ENCODE measurements at regions not wholly inside any gene's neighbourhood (a gene's known extent, or its start where the extent isn't known, plus 50 kb on each side); places are given as distances from the start of the nearest gene placed in this dataset.

GRCh38 chr1:8109216-8109615 lies 83.1 kb upstream of the ERRFI1 start:
- Histone ChIP-seq H2BK5ac (ENCODE audit: low read depth, low read length) (no peak overlapping the region), H3K23ac (ENCODE audit: insufficient read length) (no peak overlapping the region), H4K20me1 (replicated peaks in 1 of 2; ENCODE audit: control insufficient read depth in 1 of 2, insufficient read depth in 2 of 2, low read length in 2 of 2) (no peaks in the 10 kb centered on the region), H2BK20ac (ENCODE audit: low read length) (no peak overlapping the region), H3K27me3 (replicated peaks in 1 of 4; ENCODE audit: control insufficient read depth in 3 of 4, extremely low read depth in 1 of 4, insufficient read depth in 3 of 4, low read length in 3 of 4) (no peaks in the 10 kb centered on the region), H2AFZ (ENCODE audit: low read length) (no peak overlapping the region), H4K91ac (replicated peaks; ENCODE audit: insufficient read length, low read length) (no peak overlapping the region), H4K5ac (ENCODE audit: insufficient read length, low read depth, low read length) (no peak overlapping the region), H3K18ac (ENCODE audit: extremely low read depth, low read length) (no peak overlapping the region), H3K79me1 (ENCODE audit: low read depth, low read length) (no peaks in the 10 kb centered on the region), H3K56ac (replicated peaks; ENCODE audit: insufficient read length, low read depth, low read length) (no peak overlapping the region), H3K4ac (replicated peaks; ENCODE audit: insufficient read length, low read depth, low read length) (no peak overlapping the region), H2BK12ac (ENCODE audit: low read depth, low read length) (no peak overlapping the region), H3K4me3 (ENCODE audit: extremely low read depth in 1 of 4, insufficient read depth in 2 of 4, low read depth in 3 of 4, low read length in 4 of 4) (no peak overlapping the region), H2BK120ac (replicated peaks; ENCODE audit: low read depth, low read length) (no peak overlapping the region), H4K8ac (ENCODE audit: extremely low read depth, insufficient read depth, low read length) (no peak overlapping the region), H3K23me2 (ENCODE audit: low read depth, low read length) (no peaks in the 10 kb centered on the region), H3K79me2 (ENCODE audit: control insufficient read depth in 1 of 2, insufficient read depth in 2 of 2, low read length in 2 of 2) (no peaks in the 10 kb centered on the region), H3K36me3 (ENCODE audit: control insufficient read depth in 2 of 4, insufficient read depth in 4 of 4, low read length in 3 of 4) (no peaks in the 10 kb centered on the region), H3K9ac (replicated peaks in 1 of 4; ENCODE audit: extremely low read depth in 1 of 4, low read depth in 3 of 4, low read length in 3 of 4) (no peak overlapping the region), H2BK15ac (ENCODE audit: low read length) (no peak overlapping the region), H2AK5ac (ENCODE audit: low read depth, low read length) (no peak overlapping the region), H3K14ac (ENCODE audit: insufficient read length) (no peak overlapping the region), H3K4me1 (replicated peaks in 1 of 4; ENCODE audit: control insufficient read depth in 3 of 4, insufficient read depth in 4 of 4, low read length in 3 of 4) (peaks cover 0 to 6% (median 0%) of the 10 kb centered on the region in 4 experiments; a peak in 2 of 7 replicates), H3K4me2 (ENCODE audit: insufficient read depth in 1 of 2, low read depth in 2 of 2, low read length in 2 of 2) (no peak overlapping the region), H3K9me3 (ENCODE audit: insufficient read depth in 2 of 2, low read depth in 1 of 2, low read length in 1 of 2) (no peaks in the 10 kb centered on the region), H3K27ac (ENCODE audit: low read depth, low read length) (no peak overlapping the region)
- CTCF ChIA-PET (ENCODE audit: partially characterized antibody): interaction anchor here (1.1 to 1.7 kb wide), 2 partner anchors 23 to 206 kb away, joined by 3 to 5 read pairs; no protein-coding TSS in a partner anchor
- 97% methylated on average over 4 of the region's 4 CpGs; no CpG with 5 or more reads in 1 of the 2 experiments for WGBS, 2 experiments (ENCODE audit: extremely low coverage in 1 of 2, insufficient coverage in 1 of 2, insufficient read length in 1 of 2, insufficient replicate concordance in 2 of 2, low coverage in 1 of 2, low lambda C conversion rate in 2 of 2, missing lambda C conversion rate in 1 of 2)
- FAIRE-seq: no peak
- TF ChIP-seq FOSL1 (IDR thresholded peaks at IDR 0.05; ENCODE audit: insufficient read depth, low read depth, low read length) (no peak), YY1 (IDR thresholded peaks at IDR 0.05; ENCODE audit: low read depth, low read length) (no peak), POLR2AphosphoS5 (IDR thresholded peaks at IDR 0.05; ENCODE audit: low read depth, low read length) (no peak), MAX (IDR thresholded peaks at IDR 0.05) (no peak), CBX5 (IDR thresholded peaks at IDR 0.05; ENCODE audit: low read depth, low read length) (no peak), KDM1A (IDR thresholded peaks at IDR 0.05; ENCODE audit: borderline replicate concordance, low read length) (no peak), BRCA1 (IDR thresholded peaks at IDR 0.05; ENCODE audit: low read depth, low read length) (no peak), SIX5 (IDR thresholded peaks at IDR 0.05; ENCODE audit: low read depth, low read length) (no peak), SIN3A (conservative IDR thresholded peaks at IDR 0.05 in 1 of 2, IDR thresholded peaks at IDR 0.05 in 1 of 2; ENCODE audit: low read depth in 1 of 2, low read length in 2 of 2) (no peak)
- DNase-seq (ENCODE audit: low read depth in 1 of 2, low spot score in 2 of 2): no peak
- POLR2A ChIA-PET (ENCODE audit: partially characterized antibody): no interaction called here

Data from H1 (cell line).